ENCODE measurements at regions not wholly inside any gene's neighbourhood (a gene's known extent, or its start where the extent isn't known, plus 50 kb on each side); places are given as distances from the start of the nearest gene placed in this dataset.

DNA sequence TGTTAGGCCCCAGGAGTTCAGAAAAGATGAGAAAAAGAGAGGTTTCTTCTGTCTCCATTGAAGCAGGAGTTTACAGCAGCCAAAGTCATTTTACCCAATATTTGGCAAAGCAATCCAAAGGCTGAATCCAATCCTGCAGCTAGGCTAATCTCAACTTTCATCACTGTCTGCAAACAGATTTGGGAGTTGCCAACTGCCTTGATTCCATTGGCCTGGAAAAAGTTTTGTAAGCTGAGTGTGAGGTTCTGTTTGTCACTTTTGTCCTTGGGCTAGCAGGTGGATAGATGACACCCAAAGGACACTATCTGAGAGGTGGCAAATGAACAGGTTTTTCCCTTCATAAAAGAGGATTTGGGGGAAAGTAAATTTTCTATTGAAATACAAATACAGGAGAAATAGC, 56.6 kb upstream of the SETBP1 start:
- Mint-ChIP-seq H3K4me3 (no peak overlapping the region), H3K9me3 (peaks cover 0 to 1% (median 0%) of the 10 kb centered on the region in 8 donors), H3K36me3 (no peaks in the 10 kb centered on the region), H3K27me3 (peaks cover 0 to 6% of the 10 kb centered on the region in 2 donors), H3K27ac (no peak overlapping the region), H3K4me1 (no peaks in the 10 kb centered on the region)
- no peaks in the 10 kb centered on the region for H3K9me3 ChIP-seq (ENCODE audit: control insufficient read depth in 1 of 2, low read length in 2 of 2)
- H3K36me3 ChIP-seq (ENCODE audit: insufficient read depth, low read length) = no peaks in the 10 kb centered on the region
- no peak overlapping the region for H3K4me3 ChIP-seq (ENCODE audit: low read length in 2 of 2)
- POLR2A ChIA-PET (ENCODE audit: partially characterized antibody) = no interaction called here
- H3K4me1 ChIP-seq (ENCODE audit: insufficient read depth, low read length) = no peaks in the 10 kb centered on the region
- no peak overlapping the region for H3K27ac ChIP-seq (ENCODE audit: low read depth, low read length)
- CTCF ChIA-PET (ENCODE audit: partially characterized antibody) = no interaction called here
- H3K27me3 ChIP-seq (ENCODE audit: insufficient read depth, low read length) = no peaks in the 10 kb centered on the region
- intact Hi-C loops (cut with micrococcal nuclease) = no loop called here
- DNase-seq = no peak

DNA sequence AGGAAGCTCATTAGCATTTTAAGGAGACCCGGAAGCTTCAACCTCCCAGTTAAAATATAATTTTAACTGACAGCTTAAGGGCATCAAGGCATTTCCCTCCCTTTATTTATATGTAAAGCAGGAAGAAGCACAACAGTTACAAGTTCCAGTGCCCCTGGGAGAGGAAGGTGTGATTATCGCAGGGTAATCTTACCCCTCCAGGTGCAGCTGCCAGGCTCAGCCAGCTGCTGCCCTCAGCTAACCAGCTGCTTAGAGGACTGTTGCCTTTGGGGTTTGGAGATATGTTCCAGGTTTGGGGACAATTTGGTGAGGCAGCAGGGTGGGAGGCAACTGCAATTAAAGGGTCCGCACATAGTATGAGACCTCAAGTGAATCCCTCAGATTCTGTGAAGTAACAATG, 55.3 kb upstream of the SETBP1 start:
- Histone ChIP-seq H3K9me3 (ENCODE audit: control insufficient read depth in 1 of 2, low read length in 2 of 2) (no peaks in the 10 kb centered on the region), H3K36me3 (ENCODE audit: insufficient read depth, low read length) (no peaks in the 10 kb centered on the region), H3K27me3 (ENCODE audit: insufficient read depth, low read length) (no peaks in the 10 kb centered on the region), H3K27ac (ENCODE audit: low read depth, low read length) (no peak overlapping the region), H3K4me1 (ENCODE audit: insufficient read depth, low read length) (no peaks in the 10 kb centered on the region), H3K4me3 (ENCODE audit: low read length in 2 of 2) (no peak overlapping the region)
- POLR2A ChIA-PET (ENCODE audit: partially characterized antibody) = no interaction called here
- H3K27ac Mint-ChIP-seq = no peak overlapping the region
- intact Hi-C loops (cut with micrococcal nuclease) = no loop called here
- no peak for DNase-seq
- CTCF ChIA-PET (ENCODE audit: partially characterized antibody) = no interaction called here
- peaks cover 0 to 3% of the 10 kb centered on the region in 2 donors for H3K27me3 Mint-ChIP-seq
- H3K9me3 Mint-ChIP-seq = no peaks in the 10 kb centered on the region
- no peaks in the 10 kb centered on the region for H3K4me1 Mint-ChIP-seq
- H3K36me3 Mint-ChIP-seq = no peaks in the 10 kb centered on the region
- no peak overlapping the region for H3K4me3 Mint-ChIP-seq

DNA sequence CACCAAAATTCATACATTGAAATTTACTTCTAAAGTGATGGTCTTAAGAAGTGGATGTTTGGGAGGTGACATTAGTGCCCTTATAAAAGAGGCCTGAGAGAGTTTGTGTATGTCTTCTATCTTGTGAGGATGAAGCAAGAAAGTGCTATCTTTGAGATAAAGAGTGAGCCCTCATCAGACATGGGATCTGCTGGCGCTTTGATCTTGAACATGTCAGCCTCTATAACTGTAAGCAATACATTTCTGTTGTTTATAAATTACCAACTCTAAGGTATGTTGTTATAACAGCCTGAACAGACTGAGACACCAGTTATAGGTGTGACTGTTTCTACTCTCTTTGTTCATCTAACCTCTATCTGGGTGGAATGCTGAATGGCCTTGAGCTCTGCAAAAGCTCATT, 54.5 kb upstream of the SETBP1 start:
- DNase-seq = no peak
- H3K36me3 ChIP-seq (ENCODE audit: insufficient read depth, low read length) = no peaks in the 10 kb centered on the region
- no peak overlapping the region for H3K27ac Mint-ChIP-seq
- intact Hi-C loops (cut with micrococcal nuclease) = no loop called here
- no peaks in the 10 kb centered on the region for H3K4me1 Mint-ChIP-seq
- no peak overlapping the region for H3K4me3 ChIP-seq (ENCODE audit: low read length in 2 of 2)
- CTCF ChIA-PET (ENCODE audit: partially characterized antibody) = no interaction called here
- H3K27me3 ChIP-seq (ENCODE audit: insufficient read depth, low read length) = no peaks in the 10 kb centered on the region
- H3K4me3 Mint-ChIP-seq = no peak overlapping the region
- no peak overlapping the region for H3K27ac ChIP-seq (ENCODE audit: low read depth, low read length)
- peaks cover 0 to 6% of the 10 kb centered on the region in 2 donors for H3K27me3 Mint-ChIP-seq
- no peaks in the 10 kb centered on the region for H3K9me3 ChIP-seq (ENCODE audit: control insufficient read depth in 1 of 2, low read length in 2 of 2)
- H3K9me3 Mint-ChIP-seq = peaks cover 0 to 4% (median 0%) of the 10 kb centered on the region in 8 donors
- H3K4me1 ChIP-seq (ENCODE audit: insufficient read depth, low read length) = no peaks in the 10 kb centered on the region
- POLR2A ChIA-PET (ENCODE audit: partially characterized antibody) = no interaction called here
- H3K36me3 Mint-ChIP-seq = no peaks in the 10 kb centered on the region

DNA sequence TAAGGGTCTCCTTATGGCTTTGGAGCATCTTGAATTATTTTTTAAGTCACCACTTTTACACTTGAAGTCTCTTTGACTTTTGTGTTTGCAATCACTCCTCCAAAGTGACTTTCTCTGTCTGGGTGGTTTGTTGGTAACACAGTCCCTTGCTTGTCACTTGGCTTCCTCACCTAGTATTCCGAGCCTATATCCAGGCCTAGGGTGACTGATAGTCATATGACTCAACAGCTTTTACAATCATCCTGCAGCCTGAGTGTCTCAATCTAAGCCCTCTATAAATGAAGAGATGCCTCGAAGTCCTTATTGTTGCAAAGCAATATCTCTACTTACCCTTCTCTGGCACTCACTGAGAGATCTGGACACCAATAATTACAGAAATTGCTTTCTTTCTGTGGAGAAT, 53.9 kb upstream of the SETBP1 start:
- no peak for DNase-seq
- ChIA-PET POLR2A (ENCODE audit: partially characterized antibody) (no interaction called here), CTCF (ENCODE audit: partially characterized antibody) (no interaction called here)
- H3K27me3 ChIP-seq (ENCODE audit: insufficient read depth, low read length) = no peaks in the 10 kb centered on the region
- no peak overlapping the region for H3K4me3 Mint-ChIP-seq
- intact Hi-C loops (cut with micrococcal nuclease) = no loop called here
- no peak overlapping the region for H3K4me3 ChIP-seq (ENCODE audit: low read length in 2 of 2)
- H3K36me3 ChIP-seq (ENCODE audit: insufficient read depth, low read length) = no peaks in the 10 kb centered on the region
- H3K4me1 ChIP-seq (ENCODE audit: insufficient read depth, low read length) = no peaks in the 10 kb centered on the region
- H3K27me3 Mint-ChIP-seq = peaks cover 0 to 7% of the 10 kb centered on the region in 2 donors
- no peak overlapping the region for H3K27ac Mint-ChIP-seq
- H3K36me3 Mint-ChIP-seq = no peaks in the 10 kb centered on the region
- peaks cover 0 to 4% (median 0%) of the 10 kb centered on the region in 8 donors for H3K9me3 Mint-ChIP-seq
- no peaks in the 10 kb centered on the region for H3K9me3 ChIP-seq (ENCODE audit: control insufficient read depth in 1 of 2, low read length in 2 of 2)
- H3K4me1 Mint-ChIP-seq = no peaks in the 10 kb centered on the region
- H3K27ac ChIP-seq (ENCODE audit: low read depth, low read length) = no peak overlapping the region

GRCh38 chr18:44627280-44627679, 53.4 kb upstream of the SETBP1 start:
- POLR2A ChIA-PET (ENCODE audit: partially characterized antibody) = no interaction called here
- Mint-ChIP-seq H3K4me1 (no peaks in the 10 kb centered on the region), H3K4me3 (no peak overlapping the region), H3K9me3 (peaks cover 0 to 4% (median 0%) of the 10 kb centered on the region in 8 donors), H3K27me3 (peaks cover 0 to 10% of the 10 kb centered on the region in 2 donors), H3K27ac (no peak overlapping the region), H3K36me3 (no peaks in the 10 kb centered on the region)
- H3K4me1 ChIP-seq (ENCODE audit: insufficient read depth, low read length) = no peaks in the 10 kb centered on the region
- H3K27ac ChIP-seq (ENCODE audit: low read depth, low read length) = no peak overlapping the region
- no peak overlapping the region for H3K4me3 ChIP-seq (ENCODE audit: low read length in 2 of 2)
- H3K9me3 ChIP-seq (ENCODE audit: control insufficient read depth in 1 of 2, low read length in 2 of 2) = no peaks in the 10 kb centered on the region
- no peak for DNase-seq
- no peaks in the 10 kb centered on the region for H3K27me3 ChIP-seq (ENCODE audit: insufficient read depth, low read length)
- CTCF ChIA-PET (ENCODE audit: partially characterized antibody) = no interaction called here
- intact Hi-C loops (cut with micrococcal nuclease) = no loop called here
- no peaks in the 10 kb centered on the region for H3K36me3 ChIP-seq (ENCODE audit: insufficient read depth, low read length)

DNA sequence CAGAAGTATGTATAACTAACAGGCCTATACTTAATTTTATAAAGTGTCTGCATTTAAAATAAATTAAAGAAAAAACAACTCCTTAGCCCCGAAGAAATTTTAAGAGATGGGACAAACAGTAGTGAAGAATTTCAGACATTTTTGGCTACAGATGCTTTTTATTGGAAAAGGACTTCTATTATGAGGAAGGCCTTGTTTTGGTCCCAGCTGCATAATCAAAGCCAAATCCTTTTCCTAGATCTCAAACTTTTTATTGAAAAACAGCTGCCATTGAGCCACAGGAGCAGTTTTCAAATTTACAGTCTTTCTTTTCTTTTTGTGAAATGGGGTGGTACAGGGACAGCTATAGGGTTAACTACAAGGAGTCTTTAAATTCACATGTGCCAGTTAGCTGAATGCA, 51.3 kb upstream of the SETBP1 start:
- Mint-ChIP-seq H3K9me3 (peaks cover 0 to 4% (median 0%) of the 10 kb centered on the region in 8 donors), H3K36me3 (no peaks in the 10 kb centered on the region), H3K27me3 (peaks cover 0 to 11% of the 10 kb centered on the region in 2 donors), H3K27ac (no peak overlapping the region), H3K4me3 (no peak overlapping the region), H3K4me1 (no peaks in the 10 kb centered on the region)
- H3K4me1 ChIP-seq (ENCODE audit: insufficient read depth, low read length) = no peaks in the 10 kb centered on the region
- ChIA-PET CTCF (ENCODE audit: partially characterized antibody) (no interaction called here), POLR2A (ENCODE audit: partially characterized antibody) (no interaction called here)
- H3K4me3 ChIP-seq (ENCODE audit: low read length in 2 of 2) = no peak overlapping the region
- no peak overlapping the region for H3K27ac ChIP-seq (ENCODE audit: low read depth, low read length)
- H3K36me3 ChIP-seq (ENCODE audit: insufficient read depth, low read length) = no peaks in the 10 kb centered on the region
- no peaks in the 10 kb centered on the region for H3K9me3 ChIP-seq (ENCODE audit: control insufficient read depth in 1 of 2, low read length in 2 of 2)
- no peak for DNase-seq
- intact Hi-C loops (cut with micrococcal nuclease) = no loop called here
- no peaks in the 10 kb centered on the region for H3K27me3 ChIP-seq (ENCODE audit: insufficient read depth, low read length)

DNA sequence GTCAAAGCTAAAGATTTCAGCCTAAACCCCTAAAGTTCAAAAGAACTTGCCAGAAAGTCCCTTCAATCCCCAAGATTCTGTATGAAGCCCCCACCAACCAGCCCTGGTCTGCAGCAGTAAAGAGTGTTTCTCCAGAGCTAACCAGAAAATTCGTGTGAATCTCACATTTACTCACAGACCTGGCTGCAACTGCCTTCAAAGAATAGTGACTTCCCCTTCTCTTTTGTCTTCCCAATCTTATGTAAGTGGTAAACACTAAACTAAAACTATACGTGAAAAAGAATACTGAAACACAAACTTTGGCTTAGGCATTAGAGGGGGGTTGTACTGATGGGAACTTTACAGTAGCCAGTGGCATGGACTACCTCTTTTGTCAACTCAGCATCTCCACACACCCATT, 50.6 kb upstream of the SETBP1 start:
- intact Hi-C loops (cut with micrococcal nuclease) = no loop called here
- Histone ChIP-seq H3K27ac (ENCODE audit: low read depth, low read length) (no peak overlapping the region), H3K4me3 (ENCODE audit: low read length in 2 of 2) (no peak overlapping the region), H3K36me3 (ENCODE audit: insufficient read depth, low read length) (no peaks in the 10 kb centered on the region), H3K4me1 (ENCODE audit: insufficient read depth, low read length) (no peaks in the 10 kb centered on the region), H3K9me3 (ENCODE audit: control insufficient read depth in 1 of 2, low read length in 2 of 2) (no peaks in the 10 kb centered on the region), H3K27me3 (ENCODE audit: insufficient read depth, low read length) (no peaks in the 10 kb centered on the region)
- Mint-ChIP-seq H3K9me3 (peaks cover 0 to 4% (median 0%) of the 10 kb centered on the region in 8 donors), H3K4me3 (no peak overlapping the region), H3K36me3 (no peaks in the 10 kb centered on the region), H3K4me1 (no peaks in the 10 kb centered on the region), H3K27me3 (peaks cover 0 to 11% of the 10 kb centered on the region in 2 donors), H3K27ac (no peak overlapping the region)
- CTCF ChIA-PET (ENCODE audit: partially characterized antibody) = no interaction called here
- POLR2A ChIA-PET (ENCODE audit: partially characterized antibody) = no interaction called here
- DNase-seq = no peak

Data from CD4-positive, alpha-beta memory T cell (primary cell).